ENCODE measurements at regions not wholly inside any gene's neighbourhood (a gene's known extent, or its start where the extent isn't known, plus 50 kb on each side); places are given as distances from the start of the nearest gene placed in this dataset.
A peak's percentile ranks its signal among the peaks of the same experiment; 100 is the strongest.
"Not testable (repeated sequence)": the region's sequence is repeated elsewhere in the genome, so short reads cannot be mapped to it uniquely, and the experiment has no call there.

DNA sequence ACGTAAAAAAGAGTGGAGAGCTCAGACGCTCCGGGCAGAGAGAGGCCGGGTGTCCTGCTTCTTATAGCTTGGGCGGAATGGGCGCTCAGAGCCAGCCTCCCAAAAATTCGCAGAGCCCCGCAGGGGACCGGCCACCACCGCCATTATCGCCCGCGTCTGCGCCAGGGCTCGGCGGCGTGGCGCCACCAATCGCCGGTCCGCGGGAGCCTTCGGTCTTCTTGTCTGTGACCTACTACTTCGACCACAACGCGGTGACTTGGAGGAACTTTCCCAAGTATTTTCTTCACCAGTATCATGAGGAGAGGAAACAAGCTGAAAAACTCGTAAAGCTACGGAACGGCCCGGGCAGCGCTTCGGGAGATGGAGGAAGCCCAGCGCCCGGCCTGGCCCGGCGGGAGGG, 1138.1 kb upstream of the CHAC2 start:
- TF ChIP-seq, protein P1, sequence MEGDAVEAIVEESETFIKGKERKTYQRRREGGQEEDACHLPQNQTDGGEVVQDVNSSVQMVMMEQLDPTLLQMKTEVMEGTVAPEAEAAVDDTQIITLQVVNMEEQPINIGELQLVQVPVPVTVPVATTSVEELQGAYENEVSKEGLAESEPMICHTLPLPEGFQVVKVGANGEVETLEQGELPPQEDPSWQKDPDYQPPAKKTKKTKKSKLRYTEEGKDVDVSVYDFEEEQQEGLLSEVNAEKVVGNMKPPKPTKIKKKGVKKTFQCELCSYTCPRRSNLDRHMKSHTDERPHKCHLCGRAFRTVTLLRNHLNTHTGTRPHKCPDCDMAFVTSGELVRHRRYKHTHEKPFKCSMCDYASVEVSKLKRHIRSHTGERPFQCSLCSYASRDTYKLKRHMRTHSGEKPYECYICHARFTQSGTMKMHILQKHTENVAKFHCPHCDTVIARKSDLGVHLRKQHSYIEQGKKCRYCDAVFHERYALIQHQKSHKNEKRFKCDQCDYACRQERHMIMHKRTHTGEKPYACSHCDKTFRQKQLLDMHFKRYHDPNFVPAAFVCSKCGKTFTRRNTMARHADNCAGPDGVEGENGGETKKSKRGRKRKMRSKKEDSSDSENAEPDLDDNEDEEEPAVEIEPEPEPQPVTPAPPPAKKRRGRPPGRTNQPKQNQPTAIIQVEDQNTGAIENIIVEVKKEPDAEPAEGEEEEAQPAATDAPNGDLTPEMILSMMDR (IDR thresholded peaks at IDR 0.05; ENCODE audit: control insufficient read depth, extremely low read depth, insufficient read depth): no peak
- no peak for DNase-seq (ENCODE audit: low read depth)
- no peak overlapping the region for H3K4me3 ChIP-seq (ENCODE audit: low read depth, low read length)

DNA sequence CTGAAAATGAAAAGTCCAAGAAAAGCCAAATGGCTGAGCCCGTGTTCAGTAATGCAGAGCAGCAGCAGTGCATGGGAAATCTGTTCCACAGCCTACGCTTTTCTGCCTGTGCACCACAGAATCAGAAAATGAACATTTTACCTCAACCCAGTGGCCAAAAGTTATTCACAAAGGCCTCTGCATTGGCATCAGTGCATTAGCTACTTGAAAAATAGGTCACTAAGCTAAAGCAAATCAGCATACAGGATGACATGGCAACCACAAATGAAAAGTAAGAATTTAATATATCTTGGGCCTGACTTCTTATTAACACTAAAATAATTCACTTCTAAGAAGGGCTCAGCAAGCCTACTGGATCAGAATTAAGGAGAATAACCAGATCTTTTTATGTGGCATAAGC, 1145.3 kb upstream of the CHAC2 start:
- TF ChIP-seq, protein P1 (IDR thresholded peaks at IDR 0.05; ENCODE audit: control insufficient read depth, extremely low read depth, insufficient read depth): no peak
- DNase-seq (ENCODE audit: low read depth): no peak
- H3K4me3 ChIP-seq (ENCODE audit: low read depth, low read length): no peak overlapping the region

DNA sequence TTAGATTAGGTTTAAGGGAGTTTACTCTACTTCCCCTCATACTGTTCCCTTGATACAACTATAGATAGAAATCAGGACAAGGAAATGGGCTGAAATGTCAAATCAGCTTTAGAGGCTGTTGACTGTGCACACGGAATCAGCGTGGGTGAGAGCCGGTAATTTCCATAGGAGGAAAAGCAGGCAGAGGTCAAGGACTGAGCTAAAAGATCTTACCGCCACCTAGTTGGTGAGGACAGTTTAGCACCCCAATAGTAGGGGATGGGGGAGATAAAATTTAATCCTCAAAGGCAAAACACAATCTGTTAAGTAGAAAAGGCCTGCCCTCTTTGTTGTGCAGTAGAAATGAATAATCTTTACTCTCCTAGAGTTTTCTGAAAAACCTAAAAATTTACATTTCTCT, 1154.5 kb upstream of the CHAC2 start:
- no peak for DNase-seq (ENCODE audit: low read depth)

DNA sequence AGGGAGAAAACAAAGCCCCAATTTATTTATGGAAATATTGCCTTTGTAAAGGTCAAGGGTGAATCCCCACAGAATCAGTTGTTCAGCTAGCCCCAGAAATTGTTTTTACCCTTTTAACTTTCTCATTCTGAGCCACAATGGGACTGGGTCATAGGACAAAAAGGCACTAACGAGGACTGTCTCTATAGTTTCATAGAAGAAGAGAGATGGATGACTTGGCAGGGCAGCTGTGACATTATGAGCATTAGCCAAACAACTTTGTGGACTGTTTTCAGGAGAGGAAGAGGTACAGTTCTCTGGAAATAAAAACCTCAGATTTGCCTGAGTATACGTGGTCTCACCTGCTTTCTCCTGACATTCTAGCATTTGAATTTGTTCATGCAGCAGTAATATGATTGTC, 1155.8 kb upstream of the CHAC2 start:
- no peak overlapping the region for H3K4me3 ChIP-seq (ENCODE audit: low read depth, low read length)
- DNase-seq (ENCODE audit: low read depth): no peak
- TF ChIP-seq, protein P1 (IDR thresholded peaks at IDR 0.05; ENCODE audit: control insufficient read depth, extremely low read depth, insufficient read depth): no peak

More for the DNA sequence above, 1154.5 kb upstream of the CHAC2 start:
- TF ChIP-seq, protein P1 (IDR thresholded peaks at IDR 0.05; ENCODE audit: control insufficient read depth, extremely low read depth, insufficient read depth): peak; percentile 44
- no peak overlapping the region for H3K4me3 ChIP-seq (ENCODE audit: low read depth, low read length)

DNA sequence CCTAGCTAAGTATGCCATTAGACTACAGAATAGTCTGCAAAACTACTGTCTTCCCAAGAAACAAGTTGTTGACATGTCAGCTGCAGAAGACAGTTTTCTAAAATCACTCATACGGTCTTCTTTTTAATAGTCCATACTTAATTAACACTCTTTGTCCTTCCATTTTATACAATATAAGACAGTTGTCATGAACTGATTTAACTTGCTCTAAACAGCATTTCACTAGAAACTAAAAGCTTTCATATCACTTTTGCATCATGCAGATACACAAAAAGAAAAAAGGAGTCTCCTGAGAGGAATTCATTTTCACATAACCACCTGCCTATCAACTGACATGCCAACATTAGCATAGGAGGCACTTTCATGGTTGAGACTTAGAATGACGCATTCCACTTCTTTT, 1159.6 kb upstream of the CHAC2 start:
- H3K4me3 ChIP-seq (ENCODE audit: low read depth, low read length): no peak overlapping the region
- TF ChIP-seq, protein P1 (IDR thresholded peaks at IDR 0.05; ENCODE audit: control insufficient read depth, extremely low read depth, insufficient read depth): no peak
- no peak for DNase-seq (ENCODE audit: low read depth)

DNA sequence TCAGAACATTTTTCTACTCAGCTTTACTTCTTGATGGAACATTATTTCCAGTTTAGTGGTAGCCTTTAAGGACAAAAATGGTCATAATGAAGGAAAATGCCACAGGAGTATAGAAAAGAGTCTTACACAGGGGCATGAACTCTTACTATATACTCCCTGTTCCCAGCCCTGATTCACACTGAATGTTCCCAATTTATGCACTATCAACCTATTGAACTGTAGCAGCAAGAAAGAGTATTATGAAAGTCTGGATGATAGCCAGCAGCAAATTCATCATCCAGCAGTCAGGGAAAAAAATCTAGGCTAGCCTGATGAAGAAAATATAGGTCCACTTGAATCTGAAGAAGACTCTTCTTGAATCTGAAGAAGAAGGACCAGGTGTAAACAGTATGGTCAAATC, 1170.3 kb upstream of the CHAC2 start:
- TF ChIP-seq, protein P1 (IDR thresholded peaks at IDR 0.05; ENCODE audit: control insufficient read depth, extremely low read depth, insufficient read depth): no peak

DNA sequence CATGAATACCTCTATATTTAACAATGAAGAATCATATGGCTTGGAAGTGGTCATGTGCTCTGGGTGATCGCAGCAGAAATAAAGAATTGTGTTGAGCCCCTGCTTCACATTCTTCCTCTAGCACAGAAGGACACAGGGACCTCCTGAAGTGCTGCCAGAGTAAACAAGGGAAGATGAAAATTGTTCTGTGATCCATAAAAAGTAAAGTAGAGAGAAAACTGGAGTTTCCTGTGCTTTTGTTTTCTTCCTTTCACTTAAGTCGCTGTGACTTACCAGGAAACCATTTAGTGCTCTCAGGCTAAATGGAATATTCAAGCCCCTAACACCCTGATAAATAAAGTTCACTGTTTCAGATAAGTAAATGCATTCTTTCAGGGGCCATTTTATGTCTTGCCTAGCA, 1173.6 kb upstream of the CHAC2 start:
- no peak for DNase-seq (ENCODE audit: low read depth)
- TF ChIP-seq, protein P1 (IDR thresholded peaks at IDR 0.05; ENCODE audit: control insufficient read depth, extremely low read depth, insufficient read depth): no peak
- H3K4me3 ChIP-seq (ENCODE audit: low read depth, low read length): no peak overlapping the region

More for the DNA sequence above, 1170.3 kb upstream of the CHAC2 start:
- no peak for DNase-seq (ENCODE audit: low read depth)
- no peak overlapping the region for H3K4me3 ChIP-seq (ENCODE audit: low read depth, low read length)

DNA sequence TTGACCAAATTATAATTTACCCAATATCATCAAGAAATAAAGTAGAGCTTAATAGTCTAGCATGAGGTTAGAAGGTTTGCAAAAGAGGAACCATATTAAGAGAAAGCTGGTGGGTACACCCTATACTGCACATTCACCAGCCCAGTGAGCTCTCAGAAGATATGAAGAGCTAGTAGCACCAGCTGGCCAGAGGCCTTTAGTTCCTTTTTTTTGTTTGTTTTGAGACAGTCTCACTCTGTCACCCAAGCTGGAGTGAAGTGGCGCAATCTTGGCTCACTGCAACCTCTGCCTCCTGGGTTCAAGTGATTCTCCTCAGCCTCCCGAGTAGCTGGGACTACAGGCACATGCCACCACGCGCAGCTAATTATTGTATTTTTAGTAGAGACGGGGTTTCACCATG, 1183.5 kb upstream of the CHAC2 start:
- DNase-seq (ENCODE audit: low read depth): not testable (repeated sequence)

More for the DNA sequence above, 1183.5 kb upstream of the CHAC2 start:
- H3K4me3 ChIP-seq (ENCODE audit: low read depth, low read length): not testable (repeated sequence)

Measured in LNCaP clone FGC (cell line).